B cell (primary cell): ENCODE measurements at regions not wholly inside any gene's neighbourhood (a gene's known extent, or its start where the extent isn't known, plus 50 kb on each side); places are given as distances from the start of the nearest gene placed in this dataset.

Source experiments
- CTCF ChIP-seq: fragments of 200-600 bp; IDR thresholded peaks from one replicate; pipeline ENCODE4 v1.8.0; 2022; ENCODE audit warnings: antibody characterized with exemption, mild to moderate bottlenecking
- EZH2 ChIP-seq: IDR thresholded peaks from 2 replicates; pipeline ENCODE4 v1.6.1; 2012; ENCODE audit warnings: borderline replicate concordance, low read depth, mild to moderate bottlenecking, moderate library complexity, low read length; ENCODE audit not compliant: insufficient read depth, poor library complexity, severe bottlenecking

- TF ChIP-seq EZH2 = no peak
- TF ChIP-seq CTCF = no peak
Observed at GRCh38 chr1:189904509-189904908, 573.2 kb downstream of the BRINP3 start.
